HG03175 (cell line): ENCODE measurements at regions not wholly inside any gene's neighbourhood (a gene's known extent, or its start where the extent isn't known, plus 50 kb on each side); places are given as distances from the start of the nearest gene placed in this dataset.

Source experiments
- ATAC-seq: cut with Tn5 transposase; IDR thresholded peaks from one replicate; pipeline ENCODE4 v1.9.1; 2021; ENCODE audit warnings: mild to moderate bottlenecking, moderate library complexity; ENCODE audit not compliant: unreplicated experiment

DNA sequence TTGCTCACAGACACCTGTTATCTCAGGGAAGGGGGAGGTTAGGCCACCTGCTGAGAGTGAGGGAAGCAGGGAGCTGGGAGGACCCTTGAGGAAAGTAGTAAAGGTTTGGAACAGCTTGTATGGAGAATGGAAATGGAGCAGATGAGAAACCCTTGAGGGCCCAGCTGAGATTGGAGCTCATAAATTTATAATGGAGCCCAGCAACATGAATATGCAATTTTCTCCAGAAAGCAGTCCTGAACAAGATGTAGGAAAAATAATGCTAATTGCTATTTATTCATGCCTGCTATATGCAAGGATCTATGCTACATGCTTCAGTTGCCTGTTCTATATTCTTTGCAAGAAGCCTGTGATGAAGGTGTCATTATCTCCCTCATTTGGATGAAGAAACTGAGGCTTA lies 67.5 kb upstream of the LEF1 start:
- ATAC-seq: no peak

DNA sequence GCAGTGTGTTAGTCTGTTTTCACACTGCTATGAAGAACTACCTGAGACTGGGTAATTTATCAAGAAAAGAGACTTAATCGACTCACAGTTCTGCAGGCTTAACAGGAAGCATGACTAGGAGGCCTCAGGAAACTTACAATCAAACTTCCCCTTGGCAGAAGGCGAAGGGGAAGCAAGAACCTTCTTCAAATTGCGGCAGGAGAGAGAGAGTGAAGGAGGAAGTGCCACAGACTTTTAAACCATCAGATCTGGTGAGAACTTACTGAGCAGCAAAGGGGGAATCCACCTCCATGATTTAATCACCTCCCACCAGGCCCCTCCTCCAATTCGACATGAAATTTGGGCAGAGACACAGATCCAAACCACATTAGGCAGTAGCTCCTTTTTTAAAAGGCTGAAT lies 59.2 kb upstream of the LEF1 start:
- no peak for ATAC-seq

DNA sequence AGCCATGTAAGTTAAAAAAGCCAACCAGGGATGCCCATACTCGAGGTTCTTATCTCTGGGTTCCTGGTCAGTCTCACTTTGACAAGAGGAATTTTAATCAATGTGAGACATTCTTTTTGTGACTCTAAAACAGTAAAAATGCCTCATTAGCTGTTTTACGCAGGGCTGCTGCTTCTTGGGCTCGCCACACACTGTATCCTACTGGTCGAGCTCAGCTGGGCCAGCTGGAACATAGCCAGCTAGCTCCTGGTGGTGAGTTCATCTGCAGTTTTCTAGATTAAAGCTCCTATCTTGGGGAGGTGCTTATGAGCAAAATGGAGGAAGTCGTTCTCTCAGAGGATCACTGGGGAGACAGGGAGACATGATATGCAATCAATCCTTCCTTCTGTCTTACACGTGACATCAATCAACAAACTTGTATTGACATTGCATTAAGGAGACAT lies 55.9 kb upstream of the LEF1 start:
- ATAC-seq: no peak

DNA sequence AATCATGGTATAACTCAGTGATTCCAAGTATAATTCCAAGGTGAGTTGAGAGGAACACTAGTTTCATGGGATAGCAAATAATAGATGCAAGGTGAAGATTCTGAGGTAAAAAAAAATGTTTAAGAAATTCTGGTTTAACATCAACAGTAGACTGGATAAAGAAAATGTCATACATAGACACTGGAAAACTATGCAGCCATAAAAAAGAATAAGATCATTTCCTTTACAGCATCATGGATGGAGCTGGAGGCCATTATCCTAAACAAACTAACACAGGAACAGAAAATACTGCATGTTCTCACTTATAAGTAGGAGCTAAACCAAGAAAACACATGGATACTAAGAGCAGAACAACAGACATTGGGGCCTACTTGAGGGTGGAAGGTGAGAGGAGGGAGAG lies 54.6 kb upstream of the LEF1 start:
- no peak for ATAC-seq

GRCh38 chr4:108219998-108220397 lies 51.3 kb upstream of the LEF1 start:
- ATAC-seq: no peak
